NCI-H1417 treated with DMSO at 0.1 percent for 48 hours (cell line): ENCODE measurements at regions not wholly inside any gene's neighbourhood (a gene's known extent, or its start where the extent isn't known, plus 50 kb on each side); places are given as distances from the start of the nearest gene placed in this dataset.
A peak's percentile ranks its signal among the peaks of the same experiment; 100 is the strongest.
"Not testable (repeated sequence)": the region's sequence is repeated elsewhere in the genome, so short reads cannot be mapped to it uniquely, and the experiment has no call there.

Source experiments
- DNase-seq: peaks from one replicate; lab custom pipeline; 2025; lab: John Stamatoyannopoulos, UW

GRCh38 chr18:61676773-61677434 is 215.9 kb downstream of the RNF152 start:
- DNase-seq, result no peak

GRCh38 chr18:61669320-61669719 is 223.5 kb downstream of the RNF152 start:
- no peak for DNase-seq

GRCh38 chr18:61666876-61667590 is 225.8 kb downstream of the RNF152 start:
- DNase-seq, result no peak

GRCh38 chr18:61664419-61665084 is 228.3 kb downstream of the RNF152 start:
- no peak for DNase-seq

- no peak for DNase-seq
Measured at GRCh38 chr18:61662726-61663125, 230.1 kb downstream of the RNF152 start.

GRCh38 chr18:61658431-61658830 is 234.4 kb downstream of the RNF152 start:
- no peak for DNase-seq

- no peak for DNase-seq
Measured at GRCh38 chr18:61657066-61657732, 235.6 kb downstream of the RNF152 start.

GRCh38 chr18:61655630-61656029 is 237.2 kb downstream of the RNF152 start:
- DNase-seq, result no peak

- DNase-seq, result no peak
Measured at GRCh38 chr18:61653823-61654551, 238.8 kb downstream of the RNF152 start.

- DNase-seq, result peak; percentile 68
Measured at GRCh38 chr18:61651880-61652268, 240.9 kb downstream of the RNF152 start.

- no peak for DNase-seq
Measured at GRCh38 chr18:61651145-61651879, 241.5 kb downstream of the RNF152 start.

- peak; percentile 59 for DNase-seq
Measured at GRCh38 chr18:61643884-61644647, 248.7 kb downstream of the RNF152 start.

GRCh38 chr18:61639886-61640285 is 252.9 kb downstream of the RNF152 start:
- DNase-seq, result no peak

- DNase-seq, result no peak
Measured at GRCh38 chr18:61637905-61638595, 254.8 kb downstream of the RNF152 start.

GRCh38 chr18:61637319-61637718 is 255.5 kb downstream of the RNF152 start:
- DNase-seq, result no peak

GRCh38 chr18:61635901-61636528 is 256.8 kb downstream of the RNF152 start:
- peak; percentile 96 for DNase-seq

- DNase-seq, result no peak
Measured at GRCh38 chr18:61628085-61628484, 264.7 kb downstream of the RNF152 start.

- not testable (repeated sequence) for DNase-seq
Measured at GRCh38 chr18:61624631-61625030, 268.2 kb downstream of the RNF152 start.

- no peak for DNase-seq
Measured at GRCh38 chr18:61619783-61620182, 273.0 kb downstream of the RNF152 start.
